ENCODE measurements at regions not wholly inside any gene's neighbourhood (a gene's known extent, or its start where the extent isn't known, plus 50 kb on each side); places are given as distances from the start of the nearest gene placed in this dataset.
A peak's percentile ranks its signal among the peaks of the same experiment; 100 is the strongest.

- DNase-seq (ENCODE audit: low read depth): peak; percentile 83
- no peak for FAIRE-seq
These were observed 53.1 kb downstream of the ATXN3L start for GRCh38 chrX:13266641-13267345.

DNA sequence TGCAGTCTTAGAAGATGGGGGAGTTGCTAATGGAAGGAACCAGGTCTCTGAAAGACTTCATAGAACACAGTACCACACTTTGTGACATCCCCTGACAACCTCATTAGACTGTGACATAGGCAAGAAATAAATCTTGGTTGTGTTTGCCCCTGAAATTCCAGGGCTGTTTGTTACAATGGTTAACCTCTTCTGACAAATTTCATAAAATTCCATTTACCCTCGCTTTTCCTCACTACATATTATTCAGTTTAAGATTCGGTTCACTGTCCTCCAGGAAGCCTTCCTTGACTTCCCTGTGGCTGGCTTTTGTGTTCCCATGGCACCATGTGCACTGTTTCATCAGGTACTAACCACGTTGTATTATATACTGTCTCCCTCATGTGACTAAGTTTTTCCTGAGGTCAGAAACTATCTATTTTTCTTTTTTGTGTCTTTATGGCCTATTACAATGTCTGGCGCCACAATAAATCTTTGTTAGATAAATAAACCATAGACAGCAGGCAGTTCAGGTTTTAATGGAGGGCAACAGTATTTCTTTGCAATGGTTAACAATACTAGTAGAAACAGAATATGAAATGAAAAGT lies 54.2 kb downstream of the ATXN3L start:
- DNase-seq (ENCODE audit: low read depth) (no peak), FAIRE-seq (no peak)
- H3K36me3 ChIP-seq (ENCODE audit: control insufficient read depth, insufficient read depth, low read length): no peaks in the 10 kb centered on the region
- TF ChIP-seq, protein P1, sequence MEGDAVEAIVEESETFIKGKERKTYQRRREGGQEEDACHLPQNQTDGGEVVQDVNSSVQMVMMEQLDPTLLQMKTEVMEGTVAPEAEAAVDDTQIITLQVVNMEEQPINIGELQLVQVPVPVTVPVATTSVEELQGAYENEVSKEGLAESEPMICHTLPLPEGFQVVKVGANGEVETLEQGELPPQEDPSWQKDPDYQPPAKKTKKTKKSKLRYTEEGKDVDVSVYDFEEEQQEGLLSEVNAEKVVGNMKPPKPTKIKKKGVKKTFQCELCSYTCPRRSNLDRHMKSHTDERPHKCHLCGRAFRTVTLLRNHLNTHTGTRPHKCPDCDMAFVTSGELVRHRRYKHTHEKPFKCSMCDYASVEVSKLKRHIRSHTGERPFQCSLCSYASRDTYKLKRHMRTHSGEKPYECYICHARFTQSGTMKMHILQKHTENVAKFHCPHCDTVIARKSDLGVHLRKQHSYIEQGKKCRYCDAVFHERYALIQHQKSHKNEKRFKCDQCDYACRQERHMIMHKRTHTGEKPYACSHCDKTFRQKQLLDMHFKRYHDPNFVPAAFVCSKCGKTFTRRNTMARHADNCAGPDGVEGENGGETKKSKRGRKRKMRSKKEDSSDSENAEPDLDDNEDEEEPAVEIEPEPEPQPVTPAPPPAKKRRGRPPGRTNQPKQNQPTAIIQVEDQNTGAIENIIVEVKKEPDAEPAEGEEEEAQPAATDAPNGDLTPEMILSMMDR (IDR thresholded peaks at IDR 0.05; ENCODE audit: insufficient read depth, low read length, severe bottlenecking): no peak
- H3K27me3 ChIP-seq (ENCODE audit: control insufficient read depth, insufficient read depth, low read length): no peaks in the 10 kb centered on the region
- H3K4me3 ChIP-seq (ENCODE audit: low read depth, low read length): no peak overlapping the region

More at GRCh38 chrX:13266641-13267345, 53.1 kb downstream of the ATXN3L start:
- Histone ChIP-seq H3K36me3 (ENCODE audit: control insufficient read depth, insufficient read depth, low read length) (no peaks in the 10 kb centered on the region), H3K4me3 (ENCODE audit: low read depth, low read length) (no peak overlapping the region), H3K27me3 (ENCODE audit: control insufficient read depth, insufficient read depth, low read length) (no peaks in the 10 kb centered on the region)
- TF ChIP-seq, protein P1 (IDR thresholded peaks at IDR 0.05; ENCODE audit: insufficient read depth, low read length, severe bottlenecking): no peak

GRCh38 chrX:13265111-13265510 lies 54.7 kb downstream of the ATXN3L start:
- Histone ChIP-seq H3K4me3 (ENCODE audit: low read depth, low read length) (no peak overlapping the region), H3K36me3 (ENCODE audit: control insufficient read depth, insufficient read depth, low read length) (no peaks in the 10 kb centered on the region), H3K27me3 (ENCODE audit: control insufficient read depth, insufficient read depth, low read length) (no peaks in the 10 kb centered on the region)
- TF ChIP-seq, protein P1 (IDR thresholded peaks at IDR 0.05; ENCODE audit: insufficient read depth, low read length, severe bottlenecking): no peak
- no peak for FAIRE-seq
- DNase-seq (ENCODE audit: low read depth): no peak

GRCh38 chrX:13263560-13264251 lies 56.1 kb downstream of the ATXN3L start:
- Histone ChIP-seq H3K27me3 (ENCODE audit: control insufficient read depth, insufficient read depth, low read length) (no peaks in the 10 kb centered on the region), H3K36me3 (ENCODE audit: control insufficient read depth, insufficient read depth, low read length) (no peaks in the 10 kb centered on the region), H3K4me3 (ENCODE audit: low read depth, low read length) (no peak overlapping the region)
- DNase-seq (ENCODE audit: low read depth): peak; percentile 54
- TF ChIP-seq, protein P1 (IDR thresholded peaks at IDR 0.05; ENCODE audit: insufficient read depth, low read length, severe bottlenecking): no peak
- peak; percentile 60 for FAIRE-seq

- DNase-seq (ENCODE audit: low read depth) (no peak), FAIRE-seq (no peak)
- no peaks in the 10 kb centered on the region for H3K27me3 ChIP-seq (ENCODE audit: control insufficient read depth, insufficient read depth, low read length)
- no peaks in the 10 kb centered on the region for H3K36me3 ChIP-seq (ENCODE audit: control insufficient read depth, insufficient read depth, low read length)
- no peak overlapping the region for H3K4me3 ChIP-seq (ENCODE audit: low read depth, low read length)
- TF ChIP-seq, protein P1 (IDR thresholded peaks at IDR 0.05; ENCODE audit: insufficient read depth, low read length, severe bottlenecking): no peak
These were observed 58.5 kb downstream of the ATXN3L start for GRCh38 chrX:13261348-13261747.
